ENCODE measurements at regions not wholly inside any gene's neighbourhood (a gene's known extent, or its start where the extent isn't known, plus 50 kb on each side); places are given as distances from the start of the nearest gene placed in this dataset.

GRCh38 chr9:86605303-86605702 is 251.1 kb upstream of the TUT7 start:
- TF ChIP-seq CTCF (conservative IDR thresholded peaks at IDR 0.05) (no peak), ZFX (IDR thresholded peaks at IDR 0.05) (no peak)
